ENCODE measurements at regions not wholly inside any gene's neighbourhood (a gene's known extent, or its start where the extent isn't known, plus 50 kb on each side); places are given as distances from the start of the nearest gene placed in this dataset.

GRCh38 chr12:67535971-67536370 lies 112.6 kb upstream of the DYRK2 start:
- TF ChIP-seq CTCF (IDR thresholded peaks at IDR 0.05) (no peak), POLR2AphosphoS5 (IDR thresholded peaks at IDR 0.05) (no peak), EP300 (IDR thresholded peaks at IDR 0.05) (no peak)

All from stomach (tissue), 4 donors.